ENCODE measurements at regions not wholly inside any gene's neighbourhood (a gene's known extent, or its start where the extent isn't known, plus 50 kb on each side); places are given as distances from the start of the nearest gene placed in this dataset.

DNA sequence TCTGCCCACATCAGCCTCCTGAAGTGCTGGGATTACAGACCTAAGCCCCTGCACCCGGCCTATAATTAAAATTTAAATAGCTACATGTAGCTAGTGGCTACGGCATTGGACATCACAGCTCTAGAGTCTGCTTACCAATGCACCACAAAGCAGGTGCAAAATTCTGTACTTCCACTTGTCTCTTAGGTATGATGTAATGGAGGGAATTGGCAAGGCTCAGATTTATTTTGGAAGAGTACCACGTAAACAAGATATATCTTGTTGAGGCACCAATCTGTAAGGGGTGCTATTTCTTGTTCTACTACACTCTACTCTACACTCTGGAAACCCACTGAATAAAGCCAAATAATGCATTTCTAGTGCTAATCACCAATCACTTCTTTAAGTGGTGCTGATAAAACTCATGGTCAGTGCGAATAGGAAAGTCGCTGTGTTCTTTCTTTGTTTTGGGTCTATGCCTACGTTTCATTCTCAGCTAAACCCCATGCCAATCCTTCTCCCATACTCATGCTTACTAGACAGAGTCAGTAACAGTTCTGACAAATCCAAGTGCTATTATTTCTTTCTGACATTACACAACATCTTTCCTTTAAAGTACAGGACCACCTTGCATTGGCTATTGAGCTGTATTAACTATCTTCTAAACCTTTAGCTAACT is 92.3 kb downstream of the GC start:
- DNase-seq: no peak

DNA sequence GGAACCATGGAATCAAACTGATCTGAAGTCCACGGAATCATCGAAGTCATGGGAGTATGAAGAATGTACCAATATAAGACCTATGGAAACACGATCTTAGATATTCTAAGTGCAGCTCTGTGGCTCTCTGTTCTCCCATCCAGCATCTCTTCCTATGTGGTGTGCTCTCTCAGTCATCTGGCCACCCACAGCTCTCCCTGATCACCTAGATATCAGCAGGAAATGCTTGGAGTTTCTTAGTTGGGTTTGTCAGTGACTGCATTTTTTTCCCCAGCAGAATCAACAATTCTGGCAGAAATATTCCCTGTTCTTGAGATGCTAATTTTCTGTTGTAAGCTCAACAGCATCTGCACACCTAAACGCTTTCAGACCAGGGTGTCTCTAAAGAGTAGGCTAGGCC is 94.1 kb downstream of the GC start:
- peak; percentile 40 for DNase-seq

- no peak for DNase-seq
These were observed 96.8 kb downstream of the GC start for GRCh38 chr4:71687056-71687455.

- DNase-seq: no peak
These were observed 97.9 kb downstream of the GC start for GRCh38 chr4:71685975-71686374.

DNA sequence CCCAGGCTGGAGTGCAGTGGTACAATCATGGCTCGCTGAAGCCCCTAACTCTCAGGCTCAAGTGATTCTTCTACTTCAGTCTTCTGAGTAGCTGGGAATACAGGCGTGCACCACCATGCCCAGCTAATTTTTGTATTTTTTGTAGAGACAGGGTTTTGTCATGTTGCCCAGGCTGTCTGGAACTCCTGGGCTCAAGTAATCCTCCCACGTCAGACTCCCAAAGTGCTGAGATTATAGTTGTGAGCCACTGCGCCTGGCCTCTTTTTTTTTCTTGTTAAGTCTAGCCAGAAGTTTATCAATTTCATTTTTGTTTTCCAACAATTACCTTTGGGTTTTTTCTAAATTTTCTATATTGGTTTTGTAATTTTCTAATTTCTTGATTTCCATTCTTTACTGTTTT is 100.6 kb downstream of the GC start:
- DNase-seq: no peak

- peak; percentile 53 for DNase-seq
These were observed 103.2 kb downstream of the GC start for GRCh38 chr4:71680706-71681105.

GRCh38 chr4:71677568-71677967 is 106.3 kb downstream of the GC start:
- no peak for DNase-seq

- DNase-seq: no peak
These were observed 114.6 kb downstream of the GC start for GRCh38 chr4:71669291-71669690.

- DNase-seq: no peak
These were observed 118.5 kb downstream of the GC start for GRCh38 chr4:71665358-71665757.

DNA sequence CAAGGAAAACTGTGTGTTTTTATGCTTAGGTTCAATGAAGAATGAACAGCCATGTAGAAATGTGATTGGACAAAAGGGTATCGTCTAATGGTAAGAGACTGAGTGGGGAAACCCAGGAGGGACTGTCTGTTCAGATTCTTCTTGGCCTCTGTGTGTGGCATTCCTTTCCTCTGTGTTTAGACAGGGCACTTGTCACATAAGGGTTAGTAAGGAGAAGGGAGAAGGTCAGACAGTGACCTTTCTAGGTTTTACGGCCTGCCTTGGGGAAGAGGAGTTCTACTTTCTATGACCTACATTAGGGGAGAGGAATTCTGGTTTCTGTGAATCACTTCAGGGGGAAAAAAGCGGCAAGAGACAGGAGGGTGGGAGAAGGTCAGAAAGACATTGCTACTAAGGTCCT is 119.5 kb downstream of the GC start:
- no peak for DNase-seq

GRCh38 chr4:71663780-71664179 is 120.1 kb downstream of the GC start:
- DNase-seq: no peak

DNA sequence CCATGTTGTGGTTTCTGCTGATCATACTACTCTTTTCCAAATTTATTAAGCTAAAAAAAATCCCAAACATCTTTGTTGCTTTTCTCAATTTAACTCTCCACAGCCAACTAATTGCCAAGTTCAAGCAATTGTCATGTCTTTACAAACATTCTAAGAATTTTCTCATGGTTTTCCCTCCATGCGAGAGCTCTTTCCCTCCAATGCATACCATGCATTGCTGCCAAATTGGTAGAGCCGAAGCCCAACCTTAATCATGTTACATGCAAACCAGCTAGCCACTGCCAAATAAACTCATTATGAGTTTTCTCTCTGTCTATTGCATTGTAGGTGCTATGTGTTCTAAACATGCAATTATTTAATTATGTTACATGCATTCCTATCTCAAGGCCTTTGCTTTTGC is 123.9 kb downstream of the GC start:
- no peak for DNase-seq

GRCh38 chr4:71648923-71649322 is 135.0 kb downstream of the GC start:
- DNase-seq: no peak

DNA sequence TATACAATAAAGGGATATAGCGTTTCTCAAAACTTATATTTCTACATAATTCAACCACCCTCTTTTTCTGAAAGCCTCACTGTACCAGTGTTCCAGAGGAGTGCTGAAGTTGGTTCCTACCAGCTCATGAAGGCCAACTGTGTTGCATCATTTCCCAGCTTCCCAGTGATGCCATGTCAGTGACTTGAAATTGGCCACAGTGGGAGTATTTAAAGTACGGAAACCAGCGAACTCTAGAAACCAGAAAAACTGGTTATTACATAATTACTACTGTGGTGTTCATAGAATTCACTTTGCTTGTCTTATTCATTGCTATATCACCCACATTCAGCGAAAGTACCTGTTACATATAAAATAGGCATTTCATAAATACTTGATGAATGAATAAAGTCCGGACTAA is 135.4 kb downstream of the GC start:
- DNase-seq: no peak

- no peak for DNase-seq
These were observed 144.5 kb downstream of the GC start for GRCh38 chr4:71639380-71639779.

- no peak for DNase-seq
These were observed 148.6 kb downstream of the GC start for GRCh38 chr4:71635139-71635748.

GRCh38 chr4:71634364-71634763 is 149.5 kb downstream of the GC start:
- DNase-seq: no peak

DNA sequence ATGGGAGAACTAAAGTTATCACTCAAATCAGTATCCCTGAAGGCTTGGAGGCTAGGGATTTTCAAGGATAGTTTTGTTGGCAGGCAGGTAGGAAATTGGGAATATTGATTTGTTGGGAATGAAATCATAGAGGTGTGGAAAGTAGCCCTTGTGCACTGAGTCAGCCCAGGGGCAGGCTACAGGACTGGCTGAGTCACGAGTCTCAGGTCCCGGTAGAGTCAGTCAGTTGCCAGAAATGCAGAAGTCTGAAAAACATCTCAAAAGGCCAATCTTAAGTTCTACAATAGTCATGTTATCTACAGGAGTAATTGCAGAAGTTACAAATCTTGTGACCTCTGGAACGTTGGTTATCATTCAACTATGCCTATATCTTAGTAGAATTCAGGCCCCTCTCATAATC is 153.1 kb downstream of the GC start:
- no peak for DNase-seq

- DNase-seq: no peak
These were observed 158.9 kb downstream of the GC start for GRCh38 chr4:71625005-71625404.

Measured in EL (cell line).